Fibroblast of skin of left biceps (primary cell): ENCODE measurements at regions not wholly inside any gene's neighbourhood (a gene's known extent, or its start where the extent isn't known, plus 50 kb on each side); places are given as distances from the start of the nearest gene placed in this dataset.

Experiments used
- DNase-seq, 2 experiments: peaks; one replicate each; pipeline ENCODE4 v3.0.0-alpha.2; 2013; ENCODE audit warnings: low read depth in 2 of 2

GRCh38 chr12:90079529-90080210, 371.0 kb upstream of the ATP2B1 start:
- DNase-seq: no peak

DNA sequence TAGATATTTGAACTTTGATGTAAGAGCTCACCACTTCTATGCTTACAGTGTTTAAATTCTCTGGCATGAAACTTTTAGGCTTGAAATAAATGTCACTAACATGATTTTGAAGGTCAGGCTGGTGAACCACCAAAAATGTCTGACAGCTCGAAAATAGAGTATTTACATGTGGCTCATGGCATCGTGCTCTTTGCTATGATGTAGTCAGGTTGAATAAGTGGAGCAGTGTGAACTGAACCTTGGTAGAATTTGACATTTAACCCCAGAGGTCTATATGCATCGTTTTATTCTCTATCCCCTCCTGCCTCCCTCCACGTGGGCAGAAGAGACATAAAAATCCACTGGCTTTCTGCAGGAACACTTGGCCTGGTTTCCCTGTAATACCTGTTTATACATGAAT, 369.7 kb upstream of the ATP2B1 start:
- DNase-seq: no peak

DNA sequence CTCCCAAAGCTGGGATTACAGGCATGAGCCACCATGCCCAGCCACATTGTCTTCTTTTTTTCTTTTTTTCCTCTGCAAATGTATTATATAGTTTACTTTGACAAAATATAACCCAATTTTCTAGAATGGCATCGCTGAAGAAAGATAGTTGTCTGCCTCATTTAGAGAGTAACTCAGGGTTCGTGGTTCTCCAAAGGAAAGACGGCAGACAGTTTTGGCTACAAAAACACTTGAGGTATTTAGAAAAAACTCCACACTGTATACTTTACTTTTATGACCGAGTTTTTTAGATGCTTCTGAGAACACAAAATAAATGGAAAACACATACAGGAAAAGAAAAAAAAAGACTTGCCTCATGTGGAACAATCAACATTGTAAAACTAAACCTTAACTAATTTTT, 369.1 kb upstream of the ATP2B1 start:
- no peak for DNase-seq

- no peak for DNase-seq
These were observed 368.2 kb upstream of the ATP2B1 start for GRCh38 chr12:90076851-90077319.

DNA sequence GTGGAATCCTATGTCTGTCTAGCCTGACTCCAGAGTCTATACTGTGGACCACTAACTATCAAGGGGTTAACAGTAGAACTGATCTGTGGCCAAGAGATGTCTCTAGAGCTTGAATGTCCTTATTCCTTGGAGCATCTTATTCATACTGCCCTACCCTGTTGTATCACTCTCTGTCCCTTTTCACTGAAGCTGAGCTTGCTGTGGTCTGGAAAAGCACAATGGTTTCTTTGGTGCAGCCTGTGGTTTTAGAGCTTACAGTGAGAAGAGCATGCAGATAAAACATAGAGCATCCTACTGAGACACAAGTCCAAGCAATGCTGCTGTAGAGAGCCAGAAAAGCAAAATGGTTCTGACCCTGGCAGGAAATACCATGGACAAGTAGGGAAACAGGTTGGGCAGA, 367.0 kb upstream of the ATP2B1 start:
- no peak for DNase-seq

DNA sequence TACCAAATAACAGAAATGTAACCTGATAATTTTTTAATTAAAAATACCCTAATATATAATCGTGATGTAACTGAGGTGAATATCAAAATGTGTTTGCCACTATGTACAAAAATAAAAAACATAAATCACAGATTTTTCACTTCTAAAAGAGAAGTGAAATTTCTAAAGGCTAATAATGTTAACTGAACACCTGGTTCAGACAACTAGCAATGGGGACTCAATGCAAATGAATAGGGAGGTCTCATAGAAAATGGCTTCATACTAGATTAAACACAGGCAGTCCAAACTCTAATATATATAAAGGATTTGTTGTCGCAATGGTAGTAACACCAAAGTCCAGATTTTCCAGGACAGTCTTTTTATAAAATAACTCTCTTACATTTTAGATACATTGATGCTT, 365.4 kb upstream of the ATP2B1 start:
- no peak for DNase-seq

- DNase-seq: no peak
These were observed 363.4 kb upstream of the ATP2B1 start for GRCh38 chr12:90071996-90072395.

DNA sequence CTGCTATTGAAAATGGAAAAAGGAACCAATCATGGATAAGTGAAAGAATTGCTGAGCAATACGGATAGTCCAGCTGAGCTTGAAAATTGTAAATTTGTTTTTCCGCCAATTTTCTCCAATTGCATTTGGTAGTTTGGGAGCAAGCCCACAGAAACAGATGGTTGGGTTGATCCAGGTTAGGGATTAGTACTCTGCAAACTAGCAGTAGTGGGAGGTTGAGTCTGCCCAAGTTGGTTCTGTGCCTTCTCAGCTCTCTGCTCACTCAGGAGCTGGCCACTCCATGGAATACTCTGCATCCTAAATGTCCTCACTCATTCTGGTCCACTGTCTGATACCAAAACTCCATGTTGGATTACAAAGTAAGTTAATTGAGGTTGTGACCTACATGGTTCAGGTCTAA, 361.1 kb upstream of the ATP2B1 start:
- DNase-seq: no peak

- DNase-seq: no peak
These were observed 359.2 kb upstream of the ATP2B1 start for GRCh38 chr12:90067791-90068190.

DNA sequence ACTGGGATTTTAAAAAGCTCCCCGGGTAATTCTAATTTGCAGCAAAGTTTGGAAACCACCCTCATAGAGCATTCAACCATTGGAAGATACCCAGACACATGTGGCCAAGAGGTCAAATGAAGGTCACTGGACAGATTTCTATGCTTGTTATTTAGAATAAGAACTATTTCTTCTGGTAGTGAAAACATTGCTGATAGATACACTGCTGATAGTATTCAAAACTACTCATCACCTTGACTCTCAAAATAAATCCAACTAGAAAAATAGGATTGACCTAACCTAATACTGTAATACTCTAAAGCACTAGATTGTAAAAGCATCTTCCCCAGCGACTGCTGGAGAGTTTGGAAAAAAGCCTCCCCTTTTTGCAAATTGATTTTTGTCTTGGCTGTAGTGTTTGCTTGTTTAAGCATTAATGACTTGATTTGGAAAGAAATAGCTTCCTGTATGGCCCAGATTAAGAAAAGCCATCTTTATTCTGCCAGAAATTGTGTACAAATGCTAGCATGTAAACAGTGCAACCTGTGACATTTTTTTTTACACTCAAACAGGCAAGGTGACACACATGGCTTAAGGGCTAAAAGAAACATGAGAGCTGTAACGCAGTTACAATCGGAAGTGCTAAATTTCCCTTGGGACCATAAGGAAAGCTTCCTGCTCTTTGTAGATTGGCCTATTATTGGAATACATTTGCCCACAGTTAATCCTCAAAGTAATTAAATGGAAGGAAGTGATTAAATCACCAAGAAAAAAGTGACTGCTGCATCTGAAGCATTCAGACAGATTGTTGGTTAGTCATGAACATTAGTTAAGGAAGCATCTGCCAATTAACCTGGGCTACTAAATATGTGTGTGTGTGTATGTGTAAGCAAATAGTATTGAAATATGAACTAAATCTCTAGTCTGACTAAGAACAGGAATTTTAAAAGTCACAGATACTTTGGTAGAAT, 356.5 kb upstream of the ATP2B1 start:
- DNase-seq: no peak

- DNase-seq: no peak
These were observed 354.2 kb upstream of the ATP2B1 start for GRCh38 chr12:90062799-90063198.

GRCh38 chr12:90061809-90062208, 353.2 kb upstream of the ATP2B1 start:
- DNase-seq: no peak

DNA sequence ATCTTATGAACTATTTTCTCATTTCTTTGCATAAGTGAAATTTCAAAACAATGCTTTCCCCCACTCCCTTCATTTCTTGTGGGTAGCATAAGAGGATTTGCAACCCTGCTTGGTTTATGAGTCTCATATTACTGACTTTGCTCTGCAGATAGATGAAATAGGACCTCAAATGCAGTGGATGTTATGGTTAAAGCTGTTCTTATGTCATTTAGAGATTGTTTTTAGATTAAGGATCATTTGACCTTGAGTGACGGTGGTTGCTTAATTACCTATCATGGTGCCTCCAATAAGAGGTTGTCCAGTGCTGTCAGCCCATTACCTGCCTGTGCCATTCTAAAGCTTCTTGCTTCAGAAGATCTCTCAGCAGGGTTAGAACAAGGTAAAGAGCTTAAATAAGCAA, 351.4 kb upstream of the ATP2B1 start:
- DNase-seq: no peak

DNA sequence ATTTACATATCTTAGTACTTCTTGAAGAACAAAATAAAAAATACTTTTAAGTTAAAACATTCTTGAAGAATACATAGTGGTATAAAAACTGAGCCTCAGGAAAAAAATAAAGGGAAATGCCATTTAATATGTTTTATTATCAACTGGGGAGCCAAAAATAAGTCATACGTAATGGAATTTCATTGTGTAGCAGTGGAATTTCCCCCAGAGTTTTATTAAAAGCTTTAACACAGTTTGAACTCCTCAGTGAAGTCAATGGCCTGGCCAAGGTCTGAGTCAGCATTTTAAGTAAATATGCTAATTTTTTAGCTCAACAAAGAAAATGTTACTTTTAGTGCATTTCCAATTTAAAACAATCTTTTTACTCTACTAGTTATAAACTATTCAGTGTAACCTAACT, 350.1 kb upstream of the ATP2B1 start:
- peak; percentile 74 to 77 for DNase-seq

DNA sequence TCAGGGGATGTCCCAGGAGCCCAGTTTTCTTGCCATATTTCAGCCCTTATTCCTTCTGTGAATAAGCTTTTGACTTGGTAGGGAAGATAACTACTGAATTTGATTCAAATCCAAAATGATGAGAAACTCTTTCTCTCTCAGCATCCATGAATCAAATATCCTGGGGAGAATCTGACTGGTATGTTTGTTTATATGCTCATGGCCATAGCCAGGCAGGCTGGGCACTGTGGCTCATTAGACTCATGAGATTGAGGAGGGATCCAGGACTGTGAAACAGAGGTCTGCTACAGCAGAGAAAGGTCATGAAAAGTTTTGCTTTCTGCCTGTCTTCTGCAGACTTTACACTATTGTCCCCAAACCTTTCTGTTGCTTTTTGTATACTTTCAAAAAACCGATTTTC, 346.4 kb upstream of the ATP2B1 start:
- DNase-seq: no peak

DNA sequence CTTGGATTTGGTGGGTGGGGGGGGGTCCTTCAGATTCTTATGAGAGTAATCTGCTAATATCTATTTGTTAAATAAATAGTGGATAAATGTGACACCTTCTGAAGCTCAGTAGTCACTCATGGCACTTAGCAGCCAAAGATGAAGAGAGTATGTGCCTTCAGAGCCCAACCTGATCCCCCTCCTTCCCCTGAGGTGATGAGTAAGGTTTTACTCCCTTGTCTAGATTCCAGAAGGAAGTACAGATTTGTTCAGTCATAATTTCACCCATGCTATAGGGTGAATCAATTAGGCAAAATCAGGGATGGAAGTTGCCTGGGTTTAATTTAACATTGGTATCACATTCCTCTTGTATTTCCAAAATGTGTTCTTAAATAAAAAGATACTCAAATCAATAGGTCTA, 340.3 kb upstream of the ATP2B1 start:
- DNase-seq: no peak

- DNase-seq: no peak
These were observed 336.9 kb upstream of the ATP2B1 start for GRCh38 chr12:90045559-90045958.

DNA sequence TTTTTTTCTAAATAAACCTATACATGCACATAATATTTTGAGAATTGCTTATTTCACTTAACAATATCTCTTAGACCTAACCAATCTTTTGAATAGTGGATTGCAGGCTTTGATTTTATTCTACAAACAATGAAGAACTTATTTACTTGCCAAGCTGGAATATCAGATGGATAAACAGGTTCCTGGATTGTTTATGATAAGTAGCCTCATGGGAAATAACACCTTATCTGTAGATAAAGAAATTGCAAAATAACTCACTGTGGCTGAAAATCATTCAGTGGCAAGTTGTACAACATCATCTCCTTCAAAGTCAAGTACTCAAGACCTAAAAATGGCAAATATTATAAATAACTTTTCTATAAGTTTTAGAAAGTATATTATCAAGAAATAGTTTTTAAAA, 335.4 kb upstream of the ATP2B1 start:
- no peak for DNase-seq

DNA sequence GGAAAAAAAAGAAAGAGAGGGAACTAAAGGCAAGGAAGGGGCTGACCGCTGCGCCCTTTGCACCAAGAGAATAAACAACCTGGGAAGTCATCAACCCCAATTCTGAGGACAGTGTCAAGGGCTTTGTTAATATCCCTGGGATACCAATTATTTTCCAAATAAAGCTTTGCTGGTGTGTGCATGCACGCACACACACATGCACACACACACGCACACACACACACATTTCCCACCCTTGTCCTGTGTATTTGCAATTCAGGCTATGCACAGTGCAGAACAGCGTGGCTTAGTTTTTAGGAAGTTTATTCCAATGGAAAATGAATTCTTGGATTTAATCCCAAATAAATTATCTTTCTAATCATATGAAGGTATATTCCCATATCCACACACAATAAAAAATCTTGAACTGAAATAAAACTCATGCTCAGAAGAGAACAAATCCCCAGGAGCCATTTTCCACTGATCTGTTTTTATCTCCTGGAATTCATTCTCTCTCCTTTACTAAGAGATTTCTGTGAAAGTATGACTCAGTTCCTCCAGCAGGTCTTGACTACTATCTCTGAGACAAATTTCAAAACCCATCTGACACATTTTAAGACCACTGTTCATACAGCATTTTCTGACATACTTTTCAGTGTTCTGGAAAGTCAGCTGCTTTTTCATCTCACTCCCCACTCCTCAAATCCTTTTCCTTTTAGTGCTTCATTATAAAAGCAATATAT, 334.4 kb upstream of the ATP2B1 start:
- DNase-seq: no peak

GRCh38 chr12:90038289-90038688, 329.7 kb upstream of the ATP2B1 start:
- no peak for DNase-seq

DNA sequence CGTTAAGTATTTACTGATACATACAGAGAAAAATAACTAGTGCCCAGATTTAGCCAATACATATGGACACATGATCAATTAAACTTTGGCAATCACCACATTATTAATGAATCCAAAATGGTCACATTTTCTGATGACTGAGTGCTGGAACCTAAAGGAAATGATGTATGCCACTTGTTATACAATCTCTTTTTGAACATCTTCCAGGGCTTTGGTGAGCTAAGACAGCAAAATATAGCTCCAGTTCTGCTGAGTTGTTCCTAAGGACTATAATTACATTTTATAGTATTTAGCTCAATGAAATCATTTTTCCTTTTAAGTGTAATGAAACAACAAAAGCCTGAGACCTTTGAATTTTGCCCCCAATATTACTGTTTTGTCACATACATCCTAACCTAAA, 329.1 kb upstream of the ATP2B1 start:
- DNase-seq: no peak

- DNase-seq: no peak
These were observed 328.0 kb upstream of the ATP2B1 start for GRCh38 chr12:90036637-90037036.
